WI38 (cell line): ENCODE measurements at regions not wholly inside any gene's neighbourhood (a gene's known extent, or its start where the extent isn't known, plus 50 kb on each side); places are given as distances from the start of the nearest gene placed in this dataset.

ENCODE experiments used
- H3K4me3 ChIP-seq: 2 replicates; pipeline ENCODE4 v1.5.1; 2011; ENCODE audit warnings: low read depth, mild to moderate bottlenecking, control low read depth, low read length
- CTCF ChIP-seq: IDR thresholded peaks from 2 replicates; pipeline ENCODE4 v1.5.1; 2012; ENCODE audit warnings: low read depth, mild to moderate bottlenecking, control low read depth, low read length

GRCh38 chr5:96142184-96142781 lies 180.6 kb upstream of the ELL2 start:
- H3K4me3 ChIP-seq, result no peak overlapping the region
- no peak for TF ChIP-seq CTCF

GRCh38 chr5:96141749-96142148 lies 180.1 kb upstream of the ELL2 start:
- H3K4me3 ChIP-seq, result no peak overlapping the region
- TF ChIP-seq CTCF, result no peak

GRCh38 chr5:96140496-96140895 lies 178.8 kb upstream of the ELL2 start:
- H3K4me3 ChIP-seq, result no peak overlapping the region
- TF ChIP-seq CTCF, result no peak

GRCh38 chr5:96140084-96140483 lies 178.4 kb upstream of the ELL2 start:
- TF ChIP-seq CTCF, result no peak
- no peak overlapping the region for H3K4me3 ChIP-seq

- H3K4me3 ChIP-seq, result no peak overlapping the region
- no peak for TF ChIP-seq CTCF
Measured at GRCh38 chr5:96134886-96135285, 173.2 kb upstream of the ELL2 start.

GRCh38 chr5:96133341-96134079 lies 171.9 kb upstream of the ELL2 start:
- H3K4me3 ChIP-seq, result no peak overlapping the region
- TF ChIP-seq CTCF, result no peak

- no peak for TF ChIP-seq CTCF
- H3K4me3 ChIP-seq, result no peak overlapping the region
Measured at GRCh38 chr5:96129276-96129675, 167.6 kb upstream of the ELL2 start.
